SK-N-SH treated with all-trans-retinoic acid at 6 μM for 48 hours (cell line): ENCODE measurements at regions not wholly inside any gene's neighbourhood (a gene's known extent, or its start where the extent isn't known, plus 50 kb on each side); places are given as distances from the start of the nearest gene placed in this dataset.

Source experiments
- ATAC-seq: fragments of 200-7000 bp; cut with Tn5 transposase; 3 replicates; pipeline ENCODE4 v1.9.1; 2020; ENCODE audit warnings: mild to moderate bottlenecking, moderate library complexity
- ARNTL ChIP-seq: fragments of 450-650 bp; formaldehyde crosslinking; IDR thresholded peaks from 2 replicates; pipeline ENCODE4 v1.5.0; 2020; ENCODE audit warnings: low read depth, mild to moderate bottlenecking, moderate library complexity, borderline replicate concordance
- BACH2 ChIP-seq: fragments of 250-450 bp; sonication (Bioruptor Pico); IDR thresholded peaks from 2 replicates; pipeline ENCODE4 v1.9.0; 2021; ENCODE audit warnings: mild to moderate bottlenecking, borderline replicate concordance
- CSDC2 ChIP-seq: fragments of 250-450 bp; sonication (Bioruptor Pico); IDR thresholded peaks from 2 replicates; pipeline ENCODE4 v1.5.0; 2020; ENCODE audit warnings: mild to moderate bottlenecking, moderate library complexity
- ESRRG ChIP-seq: fragments of 250-450 bp; sonication (Bioruptor Pico); IDR thresholded peaks from 2 replicates; pipeline ENCODE4 v1.6.1; 2021; ENCODE audit warnings: mild to moderate bottlenecking
- GLIS3 ChIP-seq: fragments of 250-450 bp; sonication (Bioruptor Pico); IDR thresholded peaks from 2 replicates; pipeline ENCODE4 v1.5.0; 2020; ENCODE audit warnings: mild to moderate bottlenecking, moderate library complexity
- OSR1 ChIP-seq: fragments of 250-450 bp; sonication (Bioruptor Pico); IDR thresholded peaks from 2 replicates; pipeline ENCODE4 v1.8.0; 2022; ENCODE audit warnings: moderate library complexity, mild to moderate bottlenecking, inconsistent platforms
- PPARA ChIP-seq: fragments of 250-450 bp; sonication (Bioruptor Pico); IDR thresholded peaks from 2 replicates; pipeline ENCODE4 v1.5.0; 2020; ENCODE audit warnings: mild to moderate bottlenecking, borderline replicate concordance
- RARB ChIP-seq: fragments of 250-450 bp; sonication (Bioruptor Pico); IDR thresholded peaks from 2 replicates; pipeline ENCODE4 v1.8.0; 2021; ENCODE audit warnings: mild to moderate bottlenecking, moderate library complexity
- SNAI2 ChIP-seq: fragments of 250-450 bp; sonication (Bioruptor Pico); IDR thresholded peaks from 2 replicates; pipeline ENCODE4 v1.5.0; 2020; ENCODE audit warnings: mild to moderate bottlenecking, moderate library complexity
- TCF4 ChIP-seq: fragments of 250-450 bp; sonication (Bioruptor Pico); IDR thresholded peaks from 2 replicates; pipeline ENCODE4 v1.8.0; 2021; ENCODE audit warnings: mild to moderate bottlenecking, moderate library complexity, borderline replicate concordance
- ZC3H10 ChIP-seq: fragments of 250-450 bp; sonication (Bioruptor Pico); IDR thresholded peaks from 2 replicates; pipeline ENCODE4 v1.5.1; 2021; ENCODE audit warnings: mild to moderate bottlenecking, moderate library complexity
- ZFP3 ChIP-seq: fragments of 250-450 bp; sonication (Bioruptor Pico); IDR thresholded peaks from 2 replicates; pipeline ENCODE4 v1.5.0; 2020; ENCODE audit warnings: mild to moderate bottlenecking, moderate library complexity
- ZFP30 ChIP-seq: fragments of 450-650 bp; formaldehyde crosslinking; IDR thresholded peaks from 2 replicates; pipeline ENCODE4 v1.5.0; 2022; ENCODE audit warnings: mild to moderate bottlenecking, moderate library complexity
- ZNF565 ChIP-seq: fragments of 450-650 bp; formaldehyde crosslinking; conservative IDR thresholded peaks from 2 replicates; pipeline ENCODE4 v1.5.0; 2020; ENCODE audit warnings: low read depth, mild to moderate bottlenecking, moderate library complexity
- ZNF70 ChIP-seq: fragments of 450-650 bp; formaldehyde crosslinking; IDR thresholded peaks from 2 replicates; pipeline ENCODE4 v1.5.0; 2020; ENCODE audit warnings: mild to moderate bottlenecking, moderate library complexity
- ZNF8 ChIP-seq: fragments of 450-650 bp; formaldehyde crosslinking; IDR thresholded peaks from 2 replicates; pipeline ENCODE4 v1.5.0; 2020; ENCODE audit warnings: mild to moderate bottlenecking, moderate library complexity
- TF ChIP-seq, protein P1 (sequence below): fragments of 250-450 bp; sonication (Bioruptor Pico); IDR thresholded peaks from 2 replicates; pipeline ENCODE4 v1.8.0; 2021; ENCODE audit warnings: low read depth, mild to moderate bottlenecking, moderate library complexity, borderline replicate concordance
- TF ChIP-seq, protein P2 (sequence below): fragments of 250-450 bp; sonication (Bioruptor Pico); IDR thresholded peaks from 2 replicates; pipeline ENCODE4 v1.5.1; 2020; ENCODE audit warnings: low read depth, mild to moderate bottlenecking, moderate library complexity
- TF ChIP-seq, protein P3 (sequence below): fragments of 250-450 bp; sonication (Bioruptor Pico); IDR thresholded peaks from 2 replicates; pipeline ENCODE4 v1.5.0; 2020; ENCODE audit warnings: mild to moderate bottlenecking, moderate library complexity
- TF ChIP-seq, protein P4 (sequence below): fragments of 250-450 bp; sonication (Bioruptor Pico); IDR thresholded peaks from 2 replicates; pipeline ENCODE4 v1.8.0; 2020; ENCODE audit warnings: mild to moderate bottlenecking, moderate library complexity, borderline replicate concordance
- TF ChIP-seq, protein P5 (sequence below): fragments of 250-450 bp; sonication (Bioruptor Pico); IDR thresholded peaks from 2 replicates; pipeline ENCODE4 v1.5.1; 2021; ENCODE audit warnings: mild to moderate bottlenecking, moderate library complexity

DNA sequence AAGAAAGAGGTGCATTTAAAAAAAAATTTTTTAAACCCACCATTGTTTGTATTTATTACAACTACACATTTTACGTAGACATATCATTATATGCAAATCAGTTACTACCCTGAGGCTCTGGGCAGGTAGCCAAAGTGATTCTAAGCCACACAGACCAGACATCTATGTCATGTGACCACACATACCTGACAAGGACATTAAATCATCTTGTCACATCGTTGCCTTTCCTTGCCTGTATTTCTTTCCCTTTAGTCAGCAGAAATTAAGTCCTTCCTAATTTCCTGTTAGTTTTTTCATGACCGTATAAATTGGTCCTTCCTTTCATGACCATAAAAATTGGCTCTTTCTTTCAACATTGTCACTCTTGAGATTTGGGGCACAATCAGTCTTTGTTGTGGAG, 134.2 kb upstream of the MARCHF11 start:
- TF ChIP-seq BACH2 (CRISPR knock-in tag), result no peak
- TF ChIP-seq SNAI2, result no peak
- no peak for TF ChIP-seq ZNF565 (CRISPR knock-in tag)
- no peak for TF ChIP-seq GLIS3
- no peak for TF ChIP-seq RARB (CRISPR knock-in tag)
- no peak for TF ChIP-seq ZFP30 (CRISPR knock-in tag)
- TF ChIP-seq ZFP3 (CRISPR knock-in tag), result no peak
- TF ChIP-seq, protein P1, sequence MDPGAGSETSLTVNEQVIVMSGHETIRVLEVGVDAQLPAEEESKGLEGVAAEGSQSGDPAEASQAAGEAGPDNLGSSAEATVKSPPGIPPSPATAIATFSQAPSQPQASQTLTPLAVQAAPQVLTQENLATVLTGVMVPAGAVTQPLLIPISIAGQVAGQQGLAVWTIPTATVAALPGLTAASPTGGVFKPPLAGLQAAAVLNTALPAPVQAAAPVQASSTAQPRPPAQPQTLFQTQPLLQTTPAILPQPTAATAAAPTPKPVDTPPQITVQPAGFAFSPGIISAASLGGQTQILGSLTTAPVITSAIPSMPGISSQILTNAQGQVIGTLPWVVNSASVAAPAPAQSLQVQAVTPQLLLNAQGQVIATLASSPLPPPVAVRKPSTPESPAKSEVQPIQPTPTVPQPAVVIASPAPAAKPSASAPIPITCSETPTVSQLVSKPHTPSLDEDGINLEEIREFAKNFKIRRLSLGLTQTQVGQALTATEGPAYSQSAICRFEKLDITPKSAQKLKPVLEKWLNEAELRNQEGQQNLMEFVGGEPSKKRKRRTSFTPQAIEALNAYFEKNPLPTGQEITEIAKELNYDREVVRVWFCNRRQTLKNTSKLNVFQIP (CRISPR knock-in tag), result no peak
- no peak for TF ChIP-seq TCF4
- no peak for TF ChIP-seq PPARA (CRISPR knock-in tag)
- TF ChIP-seq, protein P2, sequence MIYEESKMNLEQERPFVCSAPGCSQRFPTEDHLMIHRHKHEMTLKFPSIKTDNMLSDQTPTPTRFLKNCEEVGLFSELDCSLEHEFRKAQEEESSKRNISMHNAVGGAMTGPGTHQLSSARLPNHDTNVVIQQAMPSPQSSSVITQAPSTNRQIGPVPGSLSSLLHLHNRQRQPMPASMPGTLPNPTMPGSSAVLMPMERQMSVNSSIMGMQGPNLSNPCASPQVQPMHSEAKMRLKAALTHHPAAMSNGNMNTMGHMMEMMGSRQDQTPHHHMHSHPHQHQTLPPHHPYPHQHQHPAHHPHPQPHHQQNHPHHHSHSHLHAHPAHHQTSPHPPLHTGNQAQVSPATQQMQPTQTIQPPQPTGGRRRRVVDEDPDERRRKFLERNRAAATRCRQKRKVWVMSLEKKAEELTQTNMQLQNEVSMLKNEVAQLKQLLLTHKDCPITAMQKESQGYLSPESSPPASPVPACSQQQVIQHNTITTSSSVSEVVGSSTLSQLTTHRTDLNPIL (CRISPR knock-in tag), result no peak
- TF ChIP-seq ESRRG (CRISPR knock-in tag), result no peak
- TF ChIP-seq CSDC2, result no peak
- TF ChIP-seq, protein P3, sequence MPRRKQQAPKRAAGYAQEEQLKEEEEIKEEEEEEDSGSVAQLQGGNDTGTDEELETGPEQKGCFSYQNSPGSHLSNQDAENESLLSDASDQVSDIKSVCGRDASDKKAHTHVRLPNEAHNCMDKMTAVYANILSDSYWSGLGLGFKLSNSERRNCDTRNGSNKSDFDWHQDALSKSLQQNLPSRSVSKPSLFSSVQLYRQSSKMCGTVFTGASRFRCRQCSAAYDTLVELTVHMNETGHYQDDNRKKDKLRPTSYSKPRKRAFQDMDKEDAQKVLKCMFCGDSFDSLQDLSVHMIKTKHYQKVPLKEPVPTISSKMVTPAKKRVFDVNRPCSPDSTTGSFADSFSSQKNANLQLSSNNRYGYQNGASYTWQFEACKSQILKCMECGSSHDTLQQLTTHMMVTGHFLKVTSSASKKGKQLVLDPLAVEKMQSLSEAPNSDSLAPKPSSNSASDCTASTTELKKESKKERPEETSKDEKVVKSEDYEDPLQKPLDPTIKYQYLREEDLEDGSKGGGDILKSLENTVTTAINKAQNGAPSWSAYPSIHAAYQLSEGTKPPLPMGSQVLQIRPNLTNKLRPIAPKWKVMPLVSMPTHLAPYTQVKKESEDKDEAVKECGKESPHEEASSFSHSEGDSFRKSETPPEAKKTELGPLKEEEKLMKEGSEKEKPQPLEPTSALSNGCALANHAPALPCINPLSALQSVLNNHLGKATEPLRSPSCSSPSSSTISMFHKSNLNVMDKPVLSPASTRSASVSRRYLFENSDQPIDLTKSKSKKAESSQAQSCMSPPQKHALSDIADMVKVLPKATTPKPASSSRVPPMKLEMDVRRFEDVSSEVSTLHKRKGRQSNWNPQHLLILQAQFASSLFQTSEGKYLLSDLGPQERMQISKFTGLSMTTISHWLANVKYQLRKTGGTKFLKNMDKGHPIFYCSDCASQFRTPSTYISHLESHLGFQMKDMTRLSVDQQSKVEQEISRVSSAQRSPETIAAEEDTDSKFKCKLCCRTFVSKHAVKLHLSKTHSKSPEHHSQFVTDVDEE (CRISPR knock-in tag), result no peak
- TF ChIP-seq, protein P4, sequence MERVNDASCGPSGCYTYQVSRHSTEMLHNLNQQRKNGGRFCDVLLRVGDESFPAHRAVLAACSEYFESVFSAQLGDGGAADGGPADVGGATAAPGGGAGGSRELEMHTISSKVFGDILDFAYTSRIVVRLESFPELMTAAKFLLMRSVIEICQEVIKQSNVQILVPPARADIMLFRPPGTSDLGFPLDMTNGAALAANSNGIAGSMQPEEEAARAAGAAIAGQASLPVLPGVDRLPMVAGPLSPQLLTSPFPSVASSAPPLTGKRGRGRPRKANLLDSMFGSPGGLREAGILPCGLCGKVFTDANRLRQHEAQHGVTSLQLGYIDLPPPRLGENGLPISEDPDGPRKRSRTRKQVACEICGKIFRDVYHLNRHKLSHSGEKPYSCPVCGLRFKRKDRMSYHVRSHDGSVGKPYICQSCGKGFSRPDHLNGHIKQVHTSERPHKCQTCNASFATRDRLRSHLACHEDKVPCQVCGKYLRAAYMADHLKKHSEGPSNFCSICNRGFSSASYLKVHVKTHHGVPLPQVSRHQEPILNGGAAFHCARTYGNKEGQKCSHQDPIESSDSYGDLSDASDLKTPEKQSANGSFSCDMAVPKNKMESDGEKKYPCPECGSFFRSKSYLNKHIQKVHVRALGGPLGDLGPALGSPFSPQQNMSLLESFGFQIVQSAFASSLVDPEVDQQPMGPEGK (CRISPR knock-in tag), result no peak
- TF ChIP-seq ZC3H10 (CRISPR knock-in tag), result no peak
- TF ChIP-seq ZNF70 (CRISPR knock-in tag), result no peak
- no peak for TF ChIP-seq OSR1 (CRISPR knock-in tag)
- no peak for ATAC-seq

DNA sequence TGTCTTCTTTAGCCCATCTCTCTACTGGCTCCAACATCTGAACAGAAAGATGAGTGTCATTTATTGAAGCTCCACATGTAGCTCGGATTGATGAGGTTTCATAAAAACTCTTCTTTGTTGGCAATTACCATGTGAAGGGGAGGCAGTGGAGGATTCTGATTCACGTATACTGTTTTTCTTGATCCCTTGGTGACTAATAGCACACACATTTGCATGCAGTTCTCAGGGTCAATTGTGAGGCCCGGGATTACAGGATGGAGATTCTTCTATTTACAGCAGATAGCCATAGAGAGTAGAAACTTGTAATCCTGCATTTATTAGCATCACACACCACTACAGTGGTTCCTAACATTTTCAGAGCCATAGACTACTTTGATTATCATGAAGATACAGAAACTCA, 133.2 kb upstream of the MARCHF11 start:
- no peak for ATAC-seq
- TF ChIP-seq RARB (CRISPR knock-in tag), result no peak
- TF ChIP-seq ESRRG (CRISPR knock-in tag), result no peak
- TF ChIP-seq, protein P2 (CRISPR knock-in tag), result no peak
- TF ChIP-seq ZFP30 (CRISPR knock-in tag), result no peak
- no peak for TF ChIP-seq TCF4
- TF ChIP-seq, protein P5, sequence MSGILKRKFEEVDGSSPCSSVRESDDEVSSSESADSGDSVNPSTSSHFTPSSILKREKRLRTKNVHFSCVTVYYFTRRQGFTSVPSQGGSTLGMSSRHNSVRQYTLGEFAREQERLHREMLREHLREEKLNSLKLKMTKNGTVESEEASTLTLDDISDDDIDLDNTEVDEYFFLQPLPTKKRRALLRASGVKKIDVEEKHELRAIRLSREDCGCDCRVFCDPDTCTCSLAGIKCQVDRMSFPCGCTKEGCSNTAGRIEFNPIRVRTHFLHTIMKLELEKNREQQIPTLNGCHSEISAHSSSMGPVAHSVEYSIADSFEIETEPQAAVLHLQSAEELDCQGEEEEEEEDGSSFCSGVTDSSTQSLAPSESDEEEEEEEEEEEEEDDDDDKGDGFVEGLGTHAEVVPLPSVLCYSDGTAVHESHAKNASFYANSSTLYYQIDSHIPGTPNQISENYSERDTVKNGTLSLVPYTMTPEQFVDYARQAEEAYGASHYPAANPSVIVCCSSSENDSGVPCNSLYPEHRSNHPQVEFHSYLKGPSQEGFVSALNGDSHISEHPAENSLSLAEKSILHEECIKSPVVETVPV (CRISPR knock-in tag), result no peak
- no peak for TF ChIP-seq GLIS3
- TF ChIP-seq ZFP3 (CRISPR knock-in tag), result no peak
- TF ChIP-seq CSDC2, result no peak
- TF ChIP-seq OSR1 (CRISPR knock-in tag), result no peak
- no peak for TF ChIP-seq ARNTL

DNA sequence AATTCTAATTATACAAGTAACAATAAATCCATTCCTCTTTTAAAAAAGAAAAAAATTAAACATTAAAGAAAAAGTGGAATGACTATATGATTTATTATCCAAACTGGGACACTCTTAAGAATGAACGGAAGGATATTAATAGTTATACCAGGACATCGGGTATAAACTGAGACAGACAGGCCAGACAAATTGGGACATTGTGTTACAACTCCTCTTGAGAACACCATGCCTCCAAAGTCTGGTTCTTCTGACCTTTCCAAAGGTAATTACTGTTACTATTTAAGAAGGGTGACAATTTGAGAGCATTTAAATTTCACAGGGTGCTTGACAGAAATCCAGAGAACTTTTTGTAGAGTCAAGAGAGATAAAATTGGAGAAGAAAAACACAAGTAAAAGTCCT, 132.1 kb upstream of the MARCHF11 start:
- ATAC-seq, result no peak
- TF ChIP-seq, protein P5 (CRISPR knock-in tag), result no peak
- no peak for TF ChIP-seq GLIS3
- TF ChIP-seq ZNF8, result no peak
- TF ChIP-seq ZFP30 (CRISPR knock-in tag), result no peak
